VCaP (cell line): ENCODE measurements at regions not wholly inside any gene's neighbourhood (a gene's known extent, or its start where the extent isn't known, plus 50 kb on each side); places are given as distances from the start of the nearest gene placed in this dataset.
"Not testable (repeated sequence)": the region's sequence is repeated elsewhere in the genome, so short reads cannot be mapped to it uniquely, and the experiment has no call there.

Experiments used
- H3K27ac ChIP-seq: fragments of 450-650 bp; 2 replicates; pipeline ENCODE4 v1.5.1; 2017
- TF ChIP-seq, protein P1 (sequence below): fragments of 450-650 bp; conservative IDR thresholded peaks from 2 replicates; pipeline ENCODE4 v1.5.1; 2017; ENCODE audit warnings: mild to moderate bottlenecking, moderate library complexity

DNA sequence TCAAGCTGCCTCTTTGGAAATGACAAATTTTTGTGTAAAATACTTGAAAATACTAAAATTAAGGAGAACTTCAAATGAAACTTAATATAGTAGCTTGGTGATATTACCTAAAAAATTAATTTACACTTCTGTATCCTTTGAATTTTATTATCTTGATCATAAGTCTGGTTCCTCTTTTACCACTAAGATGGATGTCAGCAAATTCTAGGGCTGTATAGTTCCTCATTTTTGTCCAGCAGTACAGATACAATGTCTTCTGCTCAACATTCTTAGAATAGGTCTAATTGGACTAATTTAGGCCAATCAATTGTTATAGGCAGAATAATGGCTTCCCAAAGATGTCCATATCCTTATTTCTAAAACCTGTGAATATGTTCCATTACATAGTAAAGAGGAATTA lies 1298.0 kb upstream of the RAG2 start:
- no peak overlapping the region for H3K27ac ChIP-seq
- TF ChIP-seq, protein P1, sequence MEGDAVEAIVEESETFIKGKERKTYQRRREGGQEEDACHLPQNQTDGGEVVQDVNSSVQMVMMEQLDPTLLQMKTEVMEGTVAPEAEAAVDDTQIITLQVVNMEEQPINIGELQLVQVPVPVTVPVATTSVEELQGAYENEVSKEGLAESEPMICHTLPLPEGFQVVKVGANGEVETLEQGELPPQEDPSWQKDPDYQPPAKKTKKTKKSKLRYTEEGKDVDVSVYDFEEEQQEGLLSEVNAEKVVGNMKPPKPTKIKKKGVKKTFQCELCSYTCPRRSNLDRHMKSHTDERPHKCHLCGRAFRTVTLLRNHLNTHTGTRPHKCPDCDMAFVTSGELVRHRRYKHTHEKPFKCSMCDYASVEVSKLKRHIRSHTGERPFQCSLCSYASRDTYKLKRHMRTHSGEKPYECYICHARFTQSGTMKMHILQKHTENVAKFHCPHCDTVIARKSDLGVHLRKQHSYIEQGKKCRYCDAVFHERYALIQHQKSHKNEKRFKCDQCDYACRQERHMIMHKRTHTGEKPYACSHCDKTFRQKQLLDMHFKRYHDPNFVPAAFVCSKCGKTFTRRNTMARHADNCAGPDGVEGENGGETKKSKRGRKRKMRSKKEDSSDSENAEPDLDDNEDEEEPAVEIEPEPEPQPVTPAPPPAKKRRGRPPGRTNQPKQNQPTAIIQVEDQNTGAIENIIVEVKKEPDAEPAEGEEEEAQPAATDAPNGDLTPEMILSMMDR: no peak

DNA sequence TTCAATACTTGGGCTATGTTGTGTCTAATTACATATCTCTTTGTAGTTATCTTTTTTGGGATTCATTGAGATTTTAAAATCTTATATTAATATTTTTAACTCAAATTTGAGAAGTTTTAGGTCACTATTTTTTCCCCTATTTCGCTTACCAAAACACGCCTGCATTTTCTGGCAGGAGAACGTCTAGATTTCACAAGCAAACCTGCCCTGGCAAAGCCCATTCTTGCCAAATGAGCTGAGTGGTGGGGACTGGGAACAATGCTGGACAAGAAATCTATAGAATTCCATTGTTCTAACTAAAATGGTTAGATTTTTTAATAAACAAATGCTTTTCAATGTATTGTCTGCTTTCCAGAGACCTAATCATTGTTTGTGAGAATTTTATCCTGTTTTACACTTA lies 1283.7 kb upstream of the RAG2 start:
- TF ChIP-seq, protein P1: no peak
- no peak overlapping the region for H3K27ac ChIP-seq

DNA sequence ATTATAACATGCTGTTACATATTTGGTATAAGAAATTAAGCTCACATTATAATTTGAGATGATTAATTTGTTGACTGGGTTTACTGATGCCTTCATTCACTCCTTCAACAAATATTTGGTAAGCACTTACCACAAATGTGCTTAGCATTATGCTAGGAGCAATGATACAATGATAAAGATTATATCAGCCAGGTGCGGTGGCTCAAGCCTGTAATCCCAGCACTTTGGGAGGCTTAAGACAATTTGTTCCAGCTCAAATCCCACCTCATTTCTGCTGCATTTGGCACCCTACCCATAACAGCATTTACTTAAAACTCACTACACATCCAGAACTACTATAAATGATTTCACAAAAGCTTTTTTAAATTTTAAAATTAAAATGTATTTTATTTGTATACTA lies 1263.6 kb upstream of the RAG2 start:
- H3K27ac ChIP-seq: no peak overlapping the region
- TF ChIP-seq, protein P1: no peak

DNA sequence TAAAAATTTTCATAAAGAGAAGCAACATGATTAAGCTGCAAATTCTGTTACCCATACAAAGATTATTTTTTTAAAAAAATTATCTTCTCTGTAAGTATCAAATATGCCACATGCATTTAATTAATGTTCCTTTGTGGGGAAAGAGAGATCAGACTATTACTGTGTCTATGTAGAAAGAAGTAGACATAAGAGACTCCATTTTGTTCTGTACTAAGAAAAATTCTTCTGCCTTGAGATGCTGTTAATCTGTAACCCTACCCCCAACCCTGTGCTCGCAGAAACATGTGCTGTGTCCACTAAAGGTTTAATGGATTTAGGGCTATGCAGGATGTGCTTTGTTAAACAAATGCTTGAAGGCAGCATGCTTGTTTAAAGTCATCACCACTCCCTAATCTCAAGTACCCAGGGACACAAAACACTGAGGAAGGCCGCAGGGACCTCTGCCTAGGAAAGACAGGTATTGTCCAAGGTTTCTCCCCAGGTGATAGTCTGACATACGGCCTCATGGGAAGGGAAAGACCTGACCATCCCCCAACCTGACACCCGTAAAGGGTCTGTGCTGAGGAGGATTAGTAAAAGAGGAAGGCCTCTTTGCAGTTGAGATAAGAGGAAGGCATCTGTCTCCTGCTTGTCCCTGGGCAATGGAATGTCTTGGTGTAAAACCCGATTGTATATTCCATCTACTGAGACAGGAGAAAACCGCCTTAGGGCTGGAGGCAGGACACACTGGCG lies 1260.9 kb upstream of the RAG2 start:
- H3K27ac ChIP-seq: not testable (repeated sequence)

DNA sequence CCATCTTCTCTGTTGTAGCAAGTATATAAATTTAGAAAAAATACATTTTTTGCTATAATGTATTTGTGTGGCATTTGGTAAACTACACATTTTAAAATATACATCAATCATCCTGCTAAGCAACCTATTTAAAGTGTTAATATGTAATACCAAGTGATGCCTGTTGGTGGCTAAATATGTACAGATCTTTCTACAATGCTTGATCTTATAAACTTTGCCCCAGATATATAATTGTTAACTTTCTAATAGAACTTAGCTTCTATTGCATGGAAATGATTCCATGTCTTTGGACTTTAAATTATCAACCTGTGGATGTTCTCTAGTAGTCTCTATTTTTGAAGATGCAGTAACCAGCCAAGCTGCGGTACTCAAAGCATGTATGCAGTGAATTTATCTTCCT lies 1260.4 kb upstream of the RAG2 start:
- TF ChIP-seq, protein P1: peak; percentile 40; the same call in 1 of the 2 replicates

DNA sequence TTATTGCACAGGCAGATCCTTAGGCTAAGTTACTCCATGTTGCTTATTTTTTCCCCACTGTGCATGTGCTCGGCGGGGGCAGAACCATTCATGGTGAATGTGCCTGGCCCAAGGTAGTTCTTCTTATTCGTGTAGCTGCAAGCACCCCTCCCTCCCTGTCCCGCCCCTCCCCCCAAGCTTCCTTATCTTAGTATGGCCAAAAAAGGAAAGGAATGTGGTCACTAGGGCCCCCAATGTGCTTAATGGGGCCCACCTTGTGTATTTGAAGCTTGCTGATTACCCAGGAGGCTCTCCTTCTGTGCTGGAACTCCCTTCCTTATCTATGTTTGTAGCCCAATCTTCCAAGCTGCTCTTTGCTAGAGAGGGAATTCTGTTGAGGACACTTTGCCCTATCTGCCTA lies 1259.7 kb upstream of the RAG2 start:
- TF ChIP-seq, protein P1: no peak

More for the DNA sequence above, 1260.4 kb upstream of the RAG2 start:
- H3K27ac ChIP-seq: no peak overlapping the region

DNA sequence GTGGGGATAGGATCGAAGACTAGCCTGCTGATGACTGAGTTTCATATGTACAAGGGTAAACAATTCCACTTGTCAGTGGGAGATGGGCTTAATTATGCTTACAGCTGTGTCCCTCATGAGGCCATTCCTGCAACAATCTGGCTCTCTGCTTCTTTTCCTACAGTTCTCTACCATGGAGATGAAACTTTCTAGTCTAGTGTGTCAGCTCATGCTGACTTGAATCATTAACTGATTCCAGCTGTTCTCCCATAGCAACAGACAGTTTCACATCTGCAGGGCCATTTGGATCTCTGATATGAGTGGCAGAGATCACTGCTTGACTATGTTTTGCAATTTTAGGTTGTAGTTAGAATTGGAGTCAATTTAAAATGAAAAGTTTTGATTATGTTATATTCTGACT lies 1251.7 kb upstream of the RAG2 start:
- TF ChIP-seq, protein P1: no peak
- H3K27ac ChIP-seq: no peak overlapping the region

More for the DNA sequence above, 1259.7 kb upstream of the RAG2 start:
- H3K27ac ChIP-seq: no peak overlapping the region

DNA sequence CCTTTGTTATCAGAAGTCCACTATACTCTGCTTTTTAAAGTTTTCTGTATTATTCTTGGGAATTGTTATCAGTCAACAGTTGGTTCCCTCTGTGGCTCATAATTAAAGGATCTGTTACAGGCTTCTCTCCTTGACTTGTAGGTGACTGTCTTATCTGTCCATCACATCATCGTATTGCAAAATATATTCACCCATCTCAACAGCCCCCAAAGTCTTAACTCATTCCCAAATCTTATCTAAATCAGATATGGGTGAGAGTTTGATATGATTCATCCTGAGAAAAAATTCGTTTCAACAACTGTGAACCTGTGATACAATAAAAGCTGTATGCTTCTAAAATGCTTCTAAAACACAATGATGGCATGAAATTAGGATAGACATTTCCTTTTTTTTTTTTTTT lies 1245.6 kb upstream of the RAG2 start:
- TF ChIP-seq, protein P1: no peak
- no peak overlapping the region for H3K27ac ChIP-seq
